Fibroblast of skin of left quadriceps (primary cell): ENCODE measurements at regions not wholly inside any gene's neighbourhood (a gene's known extent, or its start where the extent isn't known, plus 50 kb on each side); places are given as distances from the start of the nearest gene placed in this dataset.
"Not testable (repeated sequence)": the region's sequence is repeated elsewhere in the genome, so short reads cannot be mapped to it uniquely, and the experiment has no call there.

Source experiments
- DNase-seq, 2 experiments: peaks; one replicate each; pipeline ENCODE4 v3.0.0-alpha.2; 2013; ENCODE audit warnings: low read depth in 2 of 2

DNA sequence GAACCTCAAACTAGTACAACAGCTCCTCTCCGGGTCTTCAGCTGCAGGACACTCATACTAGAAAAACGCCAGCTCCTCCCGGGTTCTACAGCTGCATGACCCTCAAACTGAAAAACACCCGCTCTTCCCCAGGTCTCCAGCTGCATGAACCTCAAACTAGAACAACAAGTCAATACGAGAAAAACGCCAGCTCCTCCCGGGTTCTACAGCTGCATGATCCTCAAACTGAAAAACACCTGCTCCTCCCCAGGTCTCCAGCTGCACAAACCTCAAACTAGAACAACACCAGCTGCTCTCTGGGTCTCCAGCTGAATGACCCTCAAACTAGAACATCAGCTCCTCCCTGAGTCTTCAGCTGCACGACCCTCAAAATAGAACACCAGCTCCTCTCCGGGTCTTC is 315.0 kb upstream of the TFPI start:
- no peak for DNase-seq

DNA sequence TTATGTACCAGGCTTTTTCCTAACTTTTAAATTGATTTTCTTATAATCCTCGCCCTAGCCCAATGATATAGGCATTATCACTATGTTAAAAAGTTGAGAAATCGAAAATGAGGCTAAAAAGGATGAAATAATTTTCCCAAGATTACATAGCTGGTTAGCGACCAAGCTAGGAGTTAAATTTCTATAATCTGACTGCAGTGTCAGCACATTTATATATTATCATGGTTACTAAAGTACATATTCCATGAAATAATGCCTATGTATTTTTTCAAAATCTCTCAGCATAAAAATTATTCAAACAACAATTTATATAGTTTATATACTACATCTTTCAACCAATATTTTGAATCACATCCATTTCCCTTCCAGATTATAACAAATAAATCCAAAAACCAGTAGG is 317.3 kb upstream of the TFPI start:
- DNase-seq = no peak

DNA sequence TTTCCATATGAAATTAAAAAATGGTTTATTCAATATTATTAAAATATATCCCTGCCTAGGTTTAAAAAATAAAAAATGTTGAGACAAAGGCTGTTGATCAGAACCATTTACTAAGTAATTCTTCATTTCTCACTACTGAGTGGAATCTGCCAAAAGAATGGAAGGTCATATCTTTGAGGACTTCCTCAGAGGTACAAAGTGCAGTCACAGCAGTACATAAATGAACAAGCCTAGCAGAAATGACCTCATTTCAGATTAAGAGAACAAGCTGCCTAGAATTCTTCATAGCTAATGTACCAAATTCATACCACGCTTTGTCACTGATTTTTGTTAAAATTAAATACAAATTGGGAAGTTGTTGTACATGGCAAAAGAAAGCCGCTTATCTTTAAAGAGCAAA is 318.9 kb upstream of the TFPI start:
- no peak for DNase-seq

DNA sequence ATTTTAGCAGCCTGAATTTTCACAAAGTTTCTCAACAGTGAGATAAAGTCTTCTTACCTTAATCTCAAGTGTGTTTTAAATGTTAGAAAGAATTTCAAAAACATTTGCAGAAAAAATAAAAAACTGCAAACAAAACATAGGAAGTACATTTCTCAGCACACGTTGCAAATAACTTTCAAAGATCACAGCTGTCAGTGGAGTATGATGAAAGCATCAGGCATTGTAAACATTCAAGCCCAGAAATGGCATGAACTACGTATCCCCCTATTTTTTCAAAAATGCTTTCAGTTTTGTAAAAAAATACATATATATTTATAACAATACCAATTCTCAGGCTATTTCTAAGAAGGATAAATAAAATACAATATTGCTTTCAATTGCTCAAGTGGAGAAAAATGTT is 320.6 kb upstream of the TFPI start:
- no peak for DNase-seq

DNA sequence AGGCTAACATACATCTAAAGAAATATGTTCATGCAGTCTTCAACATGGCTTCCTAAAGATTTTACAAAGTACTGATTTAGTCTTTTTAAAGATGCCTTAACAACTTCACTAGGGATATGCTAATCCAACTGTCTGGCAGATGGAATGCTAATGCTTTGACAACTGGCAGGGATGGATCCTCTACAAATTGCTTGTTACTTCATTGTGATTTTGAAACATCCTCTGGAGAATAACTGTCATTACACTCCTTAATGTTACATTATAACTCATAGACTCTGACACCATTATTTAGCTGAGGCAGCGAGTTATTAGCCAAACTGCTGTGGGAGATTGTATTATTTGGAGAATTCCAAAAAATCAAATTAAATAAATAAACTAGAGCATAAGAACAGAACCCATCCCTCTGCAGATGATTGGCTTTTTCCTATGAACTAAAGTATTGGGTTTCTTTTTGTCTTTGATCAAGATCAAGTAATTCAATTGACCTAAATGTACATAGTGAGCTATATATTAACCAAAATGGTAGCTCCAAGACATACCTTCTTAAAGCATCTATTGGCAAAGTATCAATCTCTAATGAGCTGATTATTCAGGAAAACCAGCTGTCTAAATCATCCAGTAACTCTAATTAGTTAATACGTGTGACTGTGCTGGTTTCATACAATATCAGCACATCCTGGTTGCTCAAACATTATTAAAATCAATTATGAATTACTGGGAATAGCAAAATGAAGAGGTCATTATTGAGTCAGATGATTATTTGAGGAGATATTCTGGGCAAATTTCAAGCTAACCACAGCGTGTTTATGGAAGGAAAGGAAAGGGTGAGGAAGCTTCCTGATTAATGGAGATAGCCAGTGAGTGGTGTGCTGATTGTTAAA is 321.3 kb upstream of the TFPI start:
- DNase-seq = no peak

DNA sequence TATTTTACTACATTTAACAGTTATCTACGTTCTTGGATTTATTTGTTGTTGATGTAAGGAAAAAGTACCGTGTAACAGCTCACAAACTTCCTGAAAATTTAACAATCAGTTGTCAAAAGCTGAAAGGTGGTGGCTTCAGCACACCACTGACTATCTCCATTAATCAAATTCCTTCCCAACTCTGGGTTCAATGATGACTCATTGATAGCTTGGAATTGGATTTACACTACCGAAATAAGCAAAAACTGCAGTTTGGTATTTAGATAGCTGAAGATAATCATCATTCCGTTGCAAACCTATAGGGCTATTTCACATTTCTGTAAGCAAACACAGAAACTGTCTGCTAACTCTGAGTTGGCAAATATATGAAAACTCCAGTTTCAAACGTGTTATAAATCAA is 322.3 kb upstream of the TFPI start:
- DNase-seq = no peak

DNA sequence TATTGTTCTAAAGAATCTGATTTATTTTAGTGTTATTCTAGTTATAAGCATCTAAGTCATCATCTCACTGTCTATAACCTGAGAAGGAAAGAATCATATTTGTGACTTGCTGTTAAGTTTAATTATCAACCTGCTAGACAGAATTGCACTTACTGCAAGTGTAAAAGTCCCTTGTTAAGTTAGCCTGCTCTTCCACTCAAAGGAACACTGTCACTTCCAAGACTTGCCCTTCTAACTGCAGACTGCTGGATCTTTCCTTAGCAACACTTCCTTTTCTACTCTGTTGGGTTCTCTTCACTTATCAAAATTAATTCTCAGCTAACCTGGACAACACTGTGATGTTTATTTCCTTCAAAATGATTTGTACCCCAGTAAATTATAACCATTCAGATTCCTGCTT is 323.2 kb upstream of the TFPI start:
- no peak for DNase-seq

DNA sequence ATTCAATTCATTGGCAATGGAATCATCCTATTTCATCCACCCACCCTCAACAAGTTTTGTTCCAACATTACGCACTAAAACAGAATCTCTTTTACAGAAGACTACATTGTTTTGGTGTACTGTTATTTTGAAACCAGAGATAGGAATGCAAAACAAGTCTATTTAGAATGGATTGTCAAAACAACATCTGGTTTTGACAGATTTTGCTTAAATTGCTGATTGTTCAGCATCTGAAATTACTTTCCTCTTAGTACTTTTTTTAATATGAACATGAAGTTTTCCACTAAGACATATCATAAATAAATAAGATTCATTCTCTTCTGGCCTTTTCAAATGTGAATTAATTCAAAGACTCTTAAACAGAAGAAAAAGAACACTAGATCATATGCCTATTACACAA is 323.9 kb upstream of the TFPI start:
- no peak for DNase-seq

DNA sequence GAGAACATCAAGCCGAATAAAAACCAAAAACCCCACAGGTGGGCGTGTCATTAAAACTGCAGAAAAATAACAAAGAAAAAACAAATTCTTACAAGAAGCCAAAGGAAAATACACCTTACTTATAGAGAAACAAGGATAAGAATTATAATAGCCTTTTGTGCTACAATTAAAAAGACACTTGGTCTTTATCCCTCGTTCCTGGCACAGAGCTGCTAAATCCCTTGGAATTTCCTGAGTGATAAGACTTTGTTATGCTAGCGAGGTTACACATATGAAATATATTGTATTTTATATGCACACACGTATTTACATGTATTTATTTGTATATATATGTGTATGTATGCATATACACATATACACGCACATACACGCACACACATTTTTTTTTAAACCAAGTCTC is 325.3 kb upstream of the TFPI start:
- DNase-seq = no peak

DNA sequence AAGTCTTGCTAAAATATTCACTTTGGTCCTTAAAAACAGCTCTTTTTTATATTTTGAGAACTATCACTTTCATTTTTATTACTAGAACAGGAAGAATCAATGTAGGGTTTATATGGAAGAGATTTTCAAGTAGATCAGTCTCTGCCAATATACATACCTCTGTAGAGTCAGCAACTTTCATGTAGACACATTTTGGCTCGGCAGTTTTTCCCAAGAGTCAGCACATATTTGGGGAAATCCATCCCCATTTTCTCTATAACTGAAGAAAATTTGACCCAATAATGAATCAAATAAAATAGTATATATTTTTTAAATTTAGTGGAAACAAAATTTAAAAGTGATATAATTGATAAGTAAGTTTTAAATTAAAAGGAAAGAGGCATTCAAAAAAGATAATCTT is 329.8 kb upstream of the TFPI start:
- DNase-seq = no peak

DNA sequence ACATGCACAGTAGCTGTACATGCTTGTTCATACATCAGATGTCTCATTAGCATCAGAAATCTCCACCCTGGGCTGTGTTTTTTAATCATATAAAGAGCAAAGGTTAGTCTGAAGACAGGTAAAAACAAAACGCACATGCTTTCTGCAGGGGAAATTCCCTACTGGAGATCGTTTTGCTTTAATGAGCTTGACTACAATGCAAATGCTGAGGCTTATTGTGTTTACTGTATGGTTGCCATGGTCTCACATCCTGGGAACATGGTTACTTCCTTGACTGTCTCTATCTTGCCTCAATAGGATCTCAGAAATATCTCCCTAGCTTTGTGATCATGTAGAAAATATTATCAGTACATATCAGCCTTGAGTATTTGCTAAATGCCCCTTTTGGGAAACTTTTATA is 336.5 kb upstream of the TFPI start:
- no peak for DNase-seq

DNA sequence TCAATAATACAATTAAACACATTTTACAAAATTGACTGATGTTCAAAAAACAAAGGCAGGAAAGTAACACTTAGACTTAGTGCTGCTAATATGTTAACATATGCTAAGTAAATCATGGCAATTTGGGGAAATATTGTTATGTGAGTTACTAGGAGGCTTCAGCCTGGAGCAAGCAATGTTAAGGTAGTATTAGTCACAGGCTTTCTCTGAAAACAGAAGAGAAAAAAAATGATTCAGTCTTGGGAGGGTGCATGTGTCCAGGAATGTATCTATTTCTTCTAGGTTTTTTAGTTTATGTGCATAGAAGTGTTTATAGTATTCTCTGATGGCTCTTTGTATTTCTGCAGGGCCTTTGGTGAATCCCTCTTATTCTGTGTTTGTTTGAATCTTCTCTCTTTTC is 345.8 kb upstream of the TFPI start:
- DNase-seq = no peak

DNA sequence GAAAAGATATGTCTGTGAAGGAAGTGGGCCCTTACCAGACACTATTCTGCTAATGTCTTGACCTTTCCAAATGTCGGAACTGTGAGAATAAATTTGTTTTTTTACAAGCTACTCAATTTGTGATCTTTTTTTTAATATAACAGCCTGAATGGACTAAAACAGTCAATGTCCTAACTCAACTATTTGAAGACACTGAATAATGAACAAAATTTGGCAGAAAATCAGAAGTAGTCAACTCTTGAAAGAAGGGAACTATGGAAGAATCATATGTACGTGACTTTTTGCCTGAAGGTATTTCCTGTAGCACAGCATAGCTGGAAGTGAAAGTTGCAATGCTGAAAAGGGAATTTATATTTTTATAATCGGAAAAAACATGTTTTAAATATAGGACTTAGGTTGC is 351.8 kb upstream of the TFPI start:
- DNase-seq = no peak

DNA sequence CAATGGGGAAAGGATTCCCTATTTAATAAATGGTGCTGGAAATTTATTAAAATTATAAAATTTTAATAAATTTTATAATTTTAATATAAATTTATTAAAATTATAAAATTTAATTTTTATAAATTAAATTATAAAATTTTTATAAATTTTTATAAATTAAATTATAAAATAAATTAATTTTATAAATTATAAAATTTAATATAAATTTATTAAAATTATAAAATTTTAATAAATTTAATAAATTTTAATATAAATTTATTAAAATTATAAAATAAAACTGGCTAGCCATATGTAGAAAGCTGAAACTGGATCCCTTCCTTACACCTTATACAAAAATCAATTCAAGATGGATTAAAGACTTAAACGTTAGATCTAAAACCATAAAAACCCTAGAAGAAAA is 356.7 kb upstream of the TFPI start:
- DNase-seq = not testable (repeated sequence)

DNA sequence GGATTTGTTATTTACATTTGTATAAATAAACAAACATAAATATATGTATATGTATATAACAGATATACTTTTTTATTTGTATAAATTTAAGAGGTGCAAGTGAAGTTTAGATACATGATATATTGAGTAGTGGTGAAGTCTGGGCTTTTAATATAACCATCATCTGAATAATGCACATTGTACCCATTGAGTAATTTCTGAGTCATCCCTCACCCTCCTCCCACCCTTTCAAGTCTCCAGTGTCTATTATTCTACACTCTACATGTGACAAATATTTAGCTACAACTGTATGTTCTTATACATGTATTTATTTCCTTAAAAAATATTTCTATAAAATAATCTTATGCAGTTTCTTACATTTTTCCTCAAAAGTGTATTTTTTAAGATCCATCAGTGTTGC is 358.7 kb upstream of the TFPI start:
- no peak for DNase-seq

DNA sequence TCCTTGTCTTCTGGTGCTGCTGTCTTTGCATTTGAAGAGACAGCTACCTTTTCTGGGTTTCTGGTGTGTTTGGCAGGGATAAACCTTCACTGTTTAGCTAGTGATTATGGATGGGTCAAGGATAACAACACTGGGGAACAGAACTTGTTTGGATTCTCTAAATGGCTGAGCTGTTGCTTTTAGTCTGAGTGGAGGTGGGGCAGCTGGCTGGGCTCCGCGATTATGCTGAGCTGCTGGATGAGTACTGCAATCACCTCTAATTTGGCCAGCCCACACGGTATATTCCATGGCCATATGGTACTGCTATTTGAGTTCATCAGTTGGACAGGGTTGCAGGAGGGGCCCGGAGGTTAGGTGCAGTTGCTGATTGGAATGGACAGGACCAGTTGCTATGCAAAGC is 361.6 kb upstream of the TFPI start:
- no peak for DNase-seq

DNA sequence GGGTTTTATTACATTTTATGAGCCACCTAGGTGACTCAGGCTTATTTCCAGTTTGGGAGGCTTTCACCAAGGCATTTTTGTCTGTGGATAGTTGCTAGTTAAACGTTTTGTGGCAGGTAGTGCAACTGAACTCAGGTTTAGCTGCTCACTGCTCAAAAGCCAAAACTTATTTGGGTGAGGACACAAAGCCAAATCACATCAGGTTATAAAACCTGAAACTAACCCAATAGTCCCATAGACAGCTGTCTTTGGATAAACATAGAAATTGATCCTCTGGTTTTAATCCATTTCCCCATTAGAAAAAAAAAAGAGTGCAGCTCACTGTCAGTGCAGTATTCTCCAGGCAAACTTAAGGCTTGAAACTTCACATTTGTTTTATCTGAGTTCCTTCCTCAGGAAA is 362.6 kb upstream of the TFPI start:
- DNase-seq = no peak

DNA sequence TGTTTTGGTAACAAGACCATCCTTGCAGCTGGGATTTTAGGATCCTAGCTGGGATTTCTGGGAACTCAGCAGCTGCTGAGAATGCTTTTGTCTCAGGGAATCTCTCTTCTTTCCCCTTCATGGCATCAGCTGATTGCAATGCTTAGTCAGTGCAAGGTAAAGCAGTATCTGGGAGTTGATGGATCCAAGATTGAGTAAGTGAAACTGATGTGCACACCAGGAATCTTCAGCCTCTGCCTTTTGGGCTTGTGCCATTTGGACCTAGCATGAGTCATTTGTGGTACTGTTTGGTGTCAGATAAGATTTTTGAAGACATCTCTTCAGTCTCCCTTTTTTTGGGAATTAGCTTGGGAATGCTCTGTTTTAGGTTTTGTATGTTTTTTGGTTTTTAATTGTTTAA is 363.3 kb upstream of the TFPI start:
- DNase-seq = peak; percentile 9 to 13

DNA sequence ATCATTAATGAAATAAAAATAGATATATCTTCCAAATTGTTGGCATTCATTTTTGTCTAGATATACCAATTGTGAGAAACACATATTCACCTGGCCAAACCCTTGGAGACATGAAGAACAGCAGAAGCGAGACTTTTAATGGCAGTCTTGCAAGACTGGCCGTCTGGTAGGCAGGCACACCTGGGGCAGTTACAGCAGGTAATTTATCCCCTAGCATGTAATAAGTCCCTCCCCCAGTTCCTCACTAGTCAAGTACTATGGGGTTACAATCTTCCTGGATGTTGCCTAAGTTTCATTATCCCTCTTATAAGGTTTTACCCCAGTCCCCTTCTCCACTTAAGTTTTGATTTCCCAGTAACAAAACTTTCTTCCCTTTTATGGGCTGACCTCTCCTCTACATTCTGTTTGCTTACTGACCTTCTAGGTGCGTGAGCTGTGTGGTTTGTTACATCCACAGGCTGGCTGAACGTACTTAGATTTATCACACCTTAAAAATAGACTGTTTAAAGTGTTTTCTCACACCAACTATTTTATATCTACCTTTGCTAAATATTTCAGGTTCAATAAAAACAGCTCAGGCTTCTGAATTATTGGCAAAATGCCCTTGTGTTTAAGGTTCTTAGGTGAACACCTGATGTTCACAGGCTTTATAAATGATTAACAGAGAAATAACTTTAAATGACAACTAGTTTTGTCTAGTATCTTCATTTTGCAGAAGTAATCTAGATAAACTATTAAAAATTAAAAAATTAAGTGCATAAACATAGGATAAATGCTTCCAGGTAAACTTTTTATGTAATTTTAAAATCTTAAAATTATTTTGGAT is 365.0 kb upstream of the TFPI start:
- DNase-seq = no peak

DNA sequence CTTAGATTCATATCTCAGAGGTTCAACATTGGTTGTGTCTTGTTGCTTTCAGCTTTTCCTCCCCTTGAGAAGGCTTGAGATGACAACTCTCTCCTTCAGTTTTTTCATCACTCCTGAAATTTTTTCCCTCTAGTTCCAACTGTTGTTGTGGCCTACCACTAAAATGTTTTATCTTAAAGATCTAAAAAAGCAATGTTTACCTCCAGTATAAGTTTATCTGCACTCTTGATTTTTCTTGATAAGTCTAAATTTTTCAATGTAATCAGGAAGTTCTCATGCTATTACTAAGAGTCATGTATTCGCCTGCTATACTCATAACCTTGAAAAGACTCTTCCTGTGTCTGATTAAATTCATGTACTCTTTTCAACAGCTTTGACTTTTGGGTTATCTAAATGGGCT is 366.3 kb upstream of the TFPI start:
- no peak for DNase-seq

DNA sequence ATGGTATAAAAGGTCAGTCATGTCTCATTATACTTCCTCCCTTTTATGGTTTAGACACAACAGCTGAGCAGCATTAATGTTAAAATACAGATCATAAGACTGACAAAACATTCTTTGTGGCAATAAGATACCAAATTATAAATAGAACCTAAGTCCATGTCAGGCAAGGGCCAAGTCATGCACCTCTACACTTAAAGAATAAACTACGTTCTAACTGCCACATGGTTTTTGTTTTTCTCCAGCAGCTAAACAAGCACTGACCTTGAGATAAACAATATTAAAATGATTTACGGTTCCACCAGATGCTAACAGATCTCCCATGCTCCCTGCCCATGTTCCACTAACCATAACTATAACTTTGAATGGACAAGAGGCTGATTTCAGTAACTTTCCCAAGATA is 368.6 kb upstream of the TFPI start:
- no peak for DNase-seq

DNA sequence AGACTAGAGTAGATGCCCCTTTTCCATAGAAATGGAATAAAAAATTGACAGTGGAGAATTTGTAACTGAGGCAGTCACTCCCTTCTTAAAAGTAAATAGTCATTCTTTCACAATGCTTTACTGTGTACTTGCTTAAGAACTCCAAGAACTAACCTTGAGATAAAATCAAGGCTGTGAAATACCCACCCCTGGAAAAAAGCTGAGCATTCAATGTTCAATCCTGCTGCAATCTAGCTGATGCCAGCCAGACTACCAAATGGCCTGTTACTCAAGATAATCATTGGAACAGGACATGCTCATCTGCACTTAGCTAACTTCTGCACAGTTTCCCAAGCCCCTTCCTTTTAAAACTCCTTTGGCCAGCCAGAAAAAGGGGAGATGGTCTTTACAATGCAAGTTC is 367.4 kb upstream of the GULP1 start:
- no peak for DNase-seq

DNA sequence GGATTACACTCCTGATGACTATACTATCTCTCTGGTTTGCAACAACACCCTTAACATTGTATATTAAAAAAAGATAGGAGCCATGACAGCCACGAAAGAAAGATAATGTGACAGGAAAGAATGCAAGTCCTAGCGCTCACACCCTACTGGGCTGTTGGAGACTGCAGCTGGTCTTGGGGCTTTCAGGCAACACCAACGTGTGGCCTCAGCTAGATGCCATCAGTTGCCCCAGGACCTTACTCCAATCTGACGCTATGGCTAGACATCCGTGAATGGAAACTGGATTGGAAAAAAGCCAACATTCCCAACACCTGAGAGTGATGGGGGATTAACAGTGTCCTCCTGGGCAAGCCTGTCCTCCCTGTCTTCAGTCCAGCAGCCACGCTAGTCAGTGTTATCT is 357.4 kb upstream of the GULP1 start:
- no peak for DNase-seq
